KMS-11 (cell line): ENCODE measurements at regions not wholly inside any gene's neighbourhood (a gene's known extent, or its start where the extent isn't known, plus 50 kb on each side); places are given as distances from the start of the nearest gene placed in this dataset.
A peak's percentile ranks its signal among the peaks of the same experiment; 100 is the strongest.
"Not testable (repeated sequence)": the region's sequence is repeated elsewhere in the genome, so short reads cannot be mapped to it uniquely, and the experiment has no call there.

ENCODE experiments used
- H2AFZ ChIP-seq: fragments of 200-600 bp; sonication (generic); 2 replicates; pipeline ENCODE4 v1.6.1; 2016; ENCODE audit warnings: antibody characterized with exemption, mixed run types, low read depth
- H3K27ac ChIP-seq: fragments of 200-600 bp; sonication (generic); 2 replicates; pipeline ENCODE4 v1.6.1; 2016; ENCODE audit warnings: mild to moderate bottlenecking, mixed run types
- H3K27me3 ChIP-seq: fragments of 200-600 bp; sonication (generic); 2 replicates; pipeline ENCODE4 v1.6.1; 2017; ENCODE audit warnings: mild to moderate bottlenecking, low read depth, mixed run types, moderate library complexity; ENCODE audit not compliant: insufficient read depth
- H3K36me3 ChIP-seq: fragments of 200-600 bp; sonication (generic); 2 replicates; pipeline ENCODE4 v1.6.1; 2017; ENCODE audit warnings: mild to moderate bottlenecking, mixed run types; ENCODE audit not compliant: insufficient read depth
- H3K4me1 ChIP-seq: fragments of 200-600 bp; sonication (generic); 2 replicates; pipeline ENCODE4 v1.6.1; 2016; ENCODE audit warnings: mild to moderate bottlenecking, low read depth, mixed run types; ENCODE audit not compliant: poor library complexity, severe bottlenecking
- H3K4me2 ChIP-seq: fragments of 200-600 bp; sonication (generic); 2 replicates; pipeline ENCODE4 v1.7.0; 2016; ENCODE audit warnings: mild to moderate bottlenecking, mixed run types
- H3K4me3 ChIP-seq: fragments of 200-600 bp; sonication (generic); IDR thresholded peaks from 2 replicates; pipeline ENCODE4 v1.6.1; 2017; ENCODE audit warnings: low read depth, low read length, mixed read lengths; ENCODE audit not compliant: insufficient read depth
- H3K79me2 ChIP-seq: fragments of 200-600 bp; sonication (generic); 2 replicates; pipeline ENCODE4 v1.6.1; 2016; ENCODE audit warnings: low read depth, mixed run types; ENCODE audit not compliant: insufficient read depth
- H3K9ac ChIP-seq: fragments of 200-600 bp; sonication (generic); 2 replicates; pipeline ENCODE4 v1.6.1; 2016; ENCODE audit warnings: mild to moderate bottlenecking, mixed run types
- H4K20me1 ChIP-seq: fragments of 200-600 bp; sonication (generic); 2 replicates; pipeline ENCODE4 v1.6.1; 2016; ENCODE audit warnings: mild to moderate bottlenecking, mixed run types; ENCODE audit not compliant: insufficient read depth
- CTCF ChIP-seq: fragments of 200-600 bp; sonication (generic); conservative IDR thresholded peaks from 2 replicates; pipeline ENCODE4 v1.6.1; 2017; ENCODE audit warnings: low read depth, mild to moderate bottlenecking, antibody characterized with exemption, low read length, moderate library complexity, mixed read lengths

GRCh38 chr1:119266858-119267257 lies 101.7 kb upstream of the HAO2 start:
- Histone ChIP-seq H3K4me2 (peak overlapping the region; percentile 60), H3K9ac (no peak overlapping the region), H3K4me1 (peaks cover 35% of the 10 kb centered on the region), H3K79me2 (no peaks in the 10 kb centered on the region), H2AFZ (no peak overlapping the region), H4K20me1 (no peaks in the 10 kb centered on the region), H3K27ac (peak overlapping the region; percentile 38), H3K27me3 (no peaks in the 10 kb centered on the region), H3K4me3 (no peak overlapping the region), H3K36me3 (no peaks in the 10 kb centered on the region)
- no peak for TF ChIP-seq CTCF

- H3K36me3 ChIP-seq, H3K4me3 ChIP-seq, H4K20me1 ChIP-seq, H3K27me3 ChIP-seq, H2AFZ ChIP-seq, H3K9ac ChIP-seq, H3K79me2 ChIP-seq: not testable (repeated sequence)
- peak overlapping the region; percentile 38 for H3K27ac ChIP-seq
- peak overlapping the region; percentile 60 for H3K4me2 ChIP-seq
- peaks cover 35% of the 10 kb centered on the region for H3K4me1 ChIP-seq
Observed at GRCh38 chr1:119267288-119267687, 101.3 kb upstream of the HAO2 start.

GRCh38 chr1:119268879-119269278 lies 99.7 kb upstream of the HAO2 start:
- Histone ChIP-seq H4K20me1 (no peaks in the 10 kb centered on the region), H2AFZ (no peak overlapping the region), H3K4me2 (no peak overlapping the region), H3K79me2 (no peaks in the 10 kb centered on the region), H3K4me3 (no peak overlapping the region), H3K27ac (no peak overlapping the region), H3K27me3 (no peaks in the 10 kb centered on the region), H3K36me3 (no peaks in the 10 kb centered on the region), H3K9ac (no peak overlapping the region), H3K4me1 (peaks cover 35% of the 10 kb centered on the region)
- no peak for TF ChIP-seq CTCF

- Histone ChIP-seq H3K27ac (no peak overlapping the region), H3K9ac (no peak overlapping the region), H3K79me2 (no peaks in the 10 kb centered on the region), H3K36me3 (no peaks in the 10 kb centered on the region), H3K4me3 (no peak overlapping the region), H3K27me3 (no peaks in the 10 kb centered on the region), H4K20me1 (no peaks in the 10 kb centered on the region), H3K4me1 (no peaks in the 10 kb centered on the region), H3K4me2 (no peak overlapping the region), H2AFZ (no peak overlapping the region)
- TF ChIP-seq CTCF, result peak; percentile 90
Observed at GRCh38 chr1:119275145-119276134, 93.1 kb upstream of the HAO2 start.

GRCh38 chr1:119276558-119276957 lies 92.0 kb upstream of the HAO2 start:
- H2AFZ ChIP-seq, result no peak overlapping the region
- H3K4me2 ChIP-seq, result no peak overlapping the region

More at GRCh38 chr1:119276558-119276957, 92.0 kb upstream of the HAO2 start:
- Histone ChIP-seq H3K4me3 (no peak overlapping the region), H3K79me2 (no peaks in the 10 kb centered on the region), H3K9ac (no peak overlapping the region), H3K4me1 (no peaks in the 10 kb centered on the region), H3K27me3 (no peaks in the 10 kb centered on the region), H3K36me3 (no peaks in the 10 kb centered on the region), H4K20me1 (no peaks in the 10 kb centered on the region), H3K27ac (no peak overlapping the region)
- no peak for TF ChIP-seq CTCF
